ENCODE measurements at regions not wholly inside any gene's neighbourhood (a gene's known extent, or its start where the extent isn't known, plus 50 kb on each side); places are given as distances from the start of the nearest gene placed in this dataset.
"Not testable (repeated sequence)": the region's sequence is repeated elsewhere in the genome, so short reads cannot be mapped to it uniquely, and the experiment has no call there.

GRCh38 chr9:73095425-73095824, 56.2 kb upstream of the ANXA1 start:
- intact Hi-C loops (cut with DNase I), result no loop called here
- no peak for DNase-seq (ENCODE audit: low spot score)

GRCh38 chr9:73093740-73094379, 57.8 kb upstream of the ANXA1 start:
- intact Hi-C loops (cut with DNase I), result no loop called here
- no peak for DNase-seq (ENCODE audit: low spot score)

- intact Hi-C loops (cut with DNase I), result no loop called here
- DNase-seq (ENCODE audit: low spot score), result no peak
Observed at GRCh38 chr9:73093016-73093739, 58.5 kb upstream of the ANXA1 start.

- DNase-seq (ENCODE audit: low spot score), result no peak
- intact Hi-C loops (cut with DNase I), result no loop called here
Observed at GRCh38 chr9:73091909-73092308, 59.8 kb upstream of the ANXA1 start.

DNA sequence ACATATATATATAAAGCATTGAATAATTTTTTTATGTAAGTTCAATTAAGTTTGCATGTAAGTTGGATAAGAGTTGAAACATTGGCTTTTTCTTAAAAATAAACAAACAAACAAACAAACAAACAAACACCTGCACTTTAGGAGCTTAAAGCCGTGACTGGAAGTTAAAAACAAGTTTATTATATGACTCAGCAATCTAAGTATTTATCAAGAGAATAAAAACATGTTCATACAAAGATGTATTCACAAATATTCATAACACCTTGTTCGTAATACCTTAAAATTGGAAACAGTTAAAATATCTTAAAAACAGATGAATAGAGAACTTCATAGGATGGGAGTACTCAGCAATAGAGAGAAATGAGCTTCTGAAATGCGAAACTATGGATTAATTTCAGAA, 61.5 kb upstream of the ANXA1 start:
- intact Hi-C loops (cut with DNase I), result no loop called here
- no peak for DNase-seq (ENCODE audit: low spot score)

GRCh38 chr9:73089304-73089985, 62.2 kb upstream of the ANXA1 start:
- DNase-seq (ENCODE audit: low spot score), result no peak
- intact Hi-C loops (cut with DNase I), result no loop called here

DNA sequence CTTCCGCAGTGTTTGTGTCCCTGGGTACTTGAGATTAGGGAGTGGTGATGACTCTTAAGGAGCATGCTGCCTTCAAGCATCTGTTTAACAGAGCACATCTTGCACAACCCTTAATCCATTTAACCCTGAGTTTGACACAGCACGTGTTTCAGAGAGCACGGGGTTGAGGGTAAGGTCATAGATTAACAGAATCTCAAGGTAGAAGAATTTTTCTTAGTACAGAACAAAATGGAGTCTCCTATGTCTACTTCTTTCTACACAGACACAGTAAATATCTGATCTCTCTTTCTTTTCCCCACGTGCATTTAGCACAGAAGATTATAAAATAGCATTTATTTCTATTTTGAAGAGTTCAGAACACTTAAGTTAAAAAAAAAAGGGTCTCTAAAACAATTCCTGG, 63.8 kb upstream of the ANXA1 start:
- DNase-seq (ENCODE audit: low spot score); intact Hi-C loops (cut with DNase I): not testable (repeated sequence)

DNA sequence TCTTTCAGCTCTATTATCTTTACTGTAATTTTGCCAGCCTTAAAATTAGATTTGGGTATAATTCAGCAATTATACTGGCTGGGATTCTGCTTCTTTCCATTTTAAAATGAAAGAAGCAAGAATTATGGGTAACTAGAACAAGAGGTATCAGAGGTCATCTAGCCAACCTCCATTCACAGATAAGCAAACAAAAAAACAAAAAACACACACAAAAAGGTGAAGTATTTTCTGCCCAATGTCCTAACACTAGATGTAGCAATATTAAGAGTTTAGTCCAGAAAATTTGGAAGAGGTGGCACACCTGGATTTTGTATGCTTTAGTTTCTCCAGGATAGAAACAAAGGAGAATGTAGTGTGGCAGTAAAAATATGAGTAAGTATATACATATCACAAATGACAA, 68.1 kb upstream of the ANXA1 start:
- no peak for DNase-seq (ENCODE audit: low spot score)

GRCh38 chr9:73081979-73082657, 69.5 kb upstream of the ANXA1 start:
- intact Hi-C loops (cut with DNase I), result loop anchor here (2.0 to 5.0 kb wide), 2 partner anchors 210 to 225 kb away; no protein-coding TSS in a partner anchor
- no peak for DNase-seq (ENCODE audit: low spot score)

More for the DNA sequence above, 68.1 kb upstream of the ANXA1 start:
- intact Hi-C loops (cut with DNase I), result loop anchor here (2.0 to 5.0 kb wide), 2 partner anchors 211 to 227 kb away; no protein-coding TSS in a partner anchor

- no peak for DNase-seq (ENCODE audit: low spot score)
- intact Hi-C loops (cut with DNase I), result loop anchor here (5.0 kb wide), 1 partner anchor 208 kb away; no protein-coding TSS in a partner anchor
Observed at GRCh38 chr9:73080110-73080694, 71.5 kb upstream of the ANXA1 start.

DNA sequence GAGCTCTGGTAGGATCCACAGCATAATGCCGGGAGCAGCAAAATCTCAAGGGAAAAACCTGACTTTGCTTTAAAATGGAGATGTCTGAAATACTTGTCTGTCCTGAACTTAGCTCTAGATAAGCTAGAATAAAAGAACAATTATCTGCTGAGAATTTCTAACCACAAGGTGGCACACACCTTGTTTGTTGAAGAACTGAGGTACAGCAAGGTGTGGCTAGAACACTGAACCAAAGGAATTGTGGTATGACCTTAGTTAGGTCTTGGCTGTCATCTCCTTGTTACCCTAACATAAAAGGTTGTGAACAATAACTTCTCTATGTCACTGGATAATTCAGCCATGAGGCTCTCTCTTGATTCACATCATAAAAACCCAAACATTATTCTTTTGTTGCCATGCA, 72.3 kb upstream of the ANXA1 start:
- no peak for DNase-seq (ENCODE audit: low spot score)
- intact Hi-C loops (cut with DNase I), result no loop called here

DNA sequence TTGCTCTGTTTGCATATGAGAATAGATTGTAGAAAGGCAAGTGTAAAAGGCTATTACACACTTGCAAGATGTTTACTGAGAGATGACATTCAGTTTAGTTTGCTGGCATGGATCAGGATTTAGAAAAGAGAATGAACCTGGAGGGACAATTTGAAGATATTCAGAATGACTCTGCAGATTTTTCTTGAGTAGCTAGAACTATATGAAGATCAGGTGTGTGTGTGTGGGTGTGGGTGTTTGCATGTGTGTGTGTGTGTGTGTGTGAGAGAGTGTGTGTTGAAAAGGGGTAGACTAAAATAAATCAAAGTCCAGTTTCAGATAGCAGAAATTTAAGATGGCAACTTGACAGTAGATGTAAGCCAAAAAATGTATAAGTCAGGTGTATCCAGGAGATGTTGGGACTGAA, 74.0 kb upstream of the ANXA1 start:
- no peak for DNase-seq (ENCODE audit: low spot score)
- intact Hi-C loops (cut with DNase I), result no loop called here

- intact Hi-C loops (cut with DNase I), result no loop called here
- no peak for DNase-seq (ENCODE audit: low spot score)
Observed at GRCh38 chr9:73076970-73077369, 74.7 kb upstream of the ANXA1 start.

- DNase-seq (ENCODE audit: low spot score), result no peak
- intact Hi-C loops (cut with DNase I), result no loop called here
Observed at GRCh38 chr9:73074176-73074708, 77.4 kb upstream of the ANXA1 start.

DNA sequence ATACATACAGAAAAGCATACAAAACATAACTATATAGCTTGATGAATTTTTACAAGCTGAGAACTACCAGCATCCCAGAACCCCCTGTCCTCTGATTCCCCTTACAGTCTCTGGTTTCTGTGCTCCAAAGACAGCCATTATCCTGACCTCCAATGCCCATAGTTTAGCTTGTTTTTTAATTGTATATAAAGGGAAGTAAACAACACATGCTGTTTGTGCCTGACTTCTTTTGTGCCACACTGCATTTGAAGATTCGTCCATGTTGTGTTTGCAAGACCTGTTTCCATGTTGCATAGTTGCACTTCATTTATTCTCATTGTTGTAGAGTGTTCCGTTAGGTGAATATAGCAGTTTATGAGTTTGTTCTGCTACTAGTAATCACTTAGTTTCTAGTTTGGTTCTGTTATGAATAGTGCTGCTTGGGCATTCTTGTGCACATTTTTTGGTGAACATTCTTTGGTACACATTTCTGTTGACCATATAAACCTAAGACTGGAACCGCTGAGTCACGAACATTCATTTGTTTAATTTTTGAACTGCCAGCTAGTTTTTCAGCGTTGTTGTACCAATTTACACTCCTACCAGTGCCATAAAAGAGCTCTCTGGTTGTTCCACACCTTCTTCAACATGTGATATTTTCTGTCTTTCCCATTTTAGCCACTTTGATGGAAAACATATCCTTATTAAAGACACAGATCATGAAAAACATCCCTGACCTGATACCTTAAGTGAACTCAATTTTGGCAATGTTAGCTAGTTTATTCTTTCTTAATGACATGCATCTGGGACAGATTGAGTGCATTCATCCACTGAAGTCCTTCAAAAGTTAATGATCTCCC, 78.1 kb upstream of the ANXA1 start:
- intact Hi-C loops (cut with DNase I), result no loop called here
- DNase-seq (ENCODE audit: low spot score), result no peak

- intact Hi-C loops (cut with DNase I), result no loop called here
- no peak for DNase-seq (ENCODE audit: low spot score)
Observed at GRCh38 chr9:73067074-73067473, 84.6 kb upstream of the ANXA1 start.

- no peak for DNase-seq (ENCODE audit: low spot score)
- intact Hi-C loops (cut with DNase I), result no loop called here
Observed at GRCh38 chr9:73065439-73065838, 86.2 kb upstream of the ANXA1 start.

DNA sequence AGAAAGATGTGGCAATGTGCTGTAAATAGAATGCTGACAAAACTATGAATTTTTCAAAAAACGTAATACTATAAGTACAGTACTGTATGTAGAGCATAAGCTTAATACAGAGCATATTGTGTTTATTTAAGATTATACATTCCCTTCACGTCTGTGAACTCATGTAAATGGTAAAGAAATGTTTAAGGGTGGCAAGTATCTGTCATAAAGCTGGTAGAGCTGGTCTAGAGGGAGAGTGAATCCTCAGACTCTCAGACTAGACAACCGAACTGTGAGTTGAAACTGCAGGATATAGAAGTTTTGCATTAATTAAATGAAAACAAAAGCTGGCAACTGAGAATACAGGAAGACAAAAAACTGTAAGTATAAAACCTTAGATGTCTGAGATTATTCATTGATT, 87.3 kb upstream of the ANXA1 start:
- intact Hi-C loops (cut with DNase I), result no loop called here
- no peak for DNase-seq (ENCODE audit: low spot score)

DNA sequence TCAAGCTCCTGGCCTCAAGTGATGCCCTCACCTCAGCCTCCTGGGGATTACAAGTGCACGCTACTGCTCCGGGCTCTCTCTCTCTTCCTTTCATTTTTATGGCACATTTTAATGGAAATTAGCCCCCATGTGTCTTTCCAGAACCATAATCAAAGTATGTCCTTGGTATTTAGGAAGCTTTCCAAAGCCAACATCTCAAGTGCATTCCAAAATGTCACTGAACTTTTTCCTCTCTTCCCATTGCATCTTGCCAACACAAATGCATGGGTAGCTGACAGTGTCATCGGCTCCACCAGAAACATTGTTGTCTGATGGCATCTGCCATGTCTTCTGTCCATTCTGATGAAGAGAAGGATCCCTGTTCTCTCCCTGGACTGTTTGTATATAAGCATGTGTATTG, 90.5 kb upstream of the ANXA1 start:
- intact Hi-C loops (cut with DNase I), result no loop called here
- no peak for DNase-seq (ENCODE audit: low spot score)

Measured in cardiac septum (tissue), 1 donor.